SK-N-MC (cell line): ENCODE measurements at regions not wholly inside any gene's neighbourhood (a gene's known extent, or its start where the extent isn't known, plus 50 kb on each side); places are given as distances from the start of the nearest gene placed in this dataset.

Source experiments
- EZH2 ChIP-seq: fragments of 200-600 bp; sonication (generic); IDR thresholded peaks from one replicate; pipeline ENCODE4 v1.6.1; 2017; ENCODE audit warnings: antibody characterized with exemption
- POLR2AphosphoS5 ChIP-seq: IDR thresholded peaks from 2 replicates; pipeline ENCODE4 v1.6.1; 2012; ENCODE audit warnings: mild to moderate bottlenecking, low read depth, low read length, borderline replicate concordance

GRCh38 chr7:128171-129080, 63.9 kb upstream of the FAM20C start:
- TF ChIP-seq EZH2 (no peak), POLR2AphosphoS5 (no peak)
